Medulla oblongata (tissue), 1 donor: ENCODE measurements at regions not wholly inside any gene's neighbourhood (a gene's known extent, or its start where the extent isn't known, plus 50 kb on each side); places are given as distances from the start of the nearest gene placed in this dataset.
A peak's percentile ranks its signal among the peaks of the same experiment; 100 is the strongest.
"Not testable (repeated sequence)": the region's sequence is repeated elsewhere in the genome, so short reads cannot be mapped to it uniquely, and the experiment has no call there.

ENCODE experiments used
- DNase-seq: peaks from one replicate; pipeline ENCODE4 v3.0.0-alpha.2; 2015; ENCODE audit errors: extremely low spot score

GRCh38 chr18:14962626-14963025 lies 214.7 kb downstream of the ANKRD30B start:
- no peak for DNase-seq

GRCh38 chr18:14963246-14963645 lies 215.3 kb downstream of the ANKRD30B start:
- DNase-seq: no peak

DNA sequence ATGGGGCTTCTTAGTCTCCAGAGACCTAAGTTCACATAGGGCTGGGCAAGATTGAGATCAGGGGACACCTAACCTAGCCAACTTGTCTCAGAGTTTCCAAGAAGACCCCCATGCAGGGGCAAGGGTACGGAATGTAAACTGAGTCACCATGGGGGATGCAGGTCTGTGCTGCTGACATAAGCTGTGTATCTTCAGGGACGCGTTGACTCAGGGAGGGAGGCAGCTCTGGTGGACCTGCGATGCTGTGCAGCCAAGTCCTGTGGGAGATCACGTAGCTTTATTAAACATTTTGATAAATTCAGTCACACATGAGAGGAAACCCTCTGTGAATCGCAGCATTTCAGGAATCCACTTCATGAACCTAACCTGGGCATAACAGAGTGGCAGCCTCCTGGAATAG lies 216.0 kb downstream of the ANKRD30B start:
- no peak for DNase-seq

DNA sequence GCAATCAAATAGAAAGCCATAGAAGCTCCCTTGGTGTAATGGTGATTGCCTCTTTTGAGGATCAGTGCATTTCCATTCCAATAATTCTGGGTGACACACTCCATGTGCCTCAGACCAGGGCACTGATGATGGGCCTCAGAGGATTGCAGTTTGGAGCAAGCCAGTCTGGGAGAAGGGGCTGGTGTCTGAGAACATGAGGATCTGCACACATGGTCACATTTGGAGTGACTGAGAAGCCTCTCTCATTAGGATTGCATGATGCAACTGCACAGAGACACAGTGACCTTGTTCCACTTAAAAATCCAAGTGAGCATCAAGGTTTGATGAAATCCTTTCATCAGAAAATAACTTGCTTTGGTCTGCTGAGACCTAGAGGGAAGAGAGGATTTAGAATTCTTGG lies 216.4 kb downstream of the ANKRD30B start:
- no peak for DNase-seq

DNA sequence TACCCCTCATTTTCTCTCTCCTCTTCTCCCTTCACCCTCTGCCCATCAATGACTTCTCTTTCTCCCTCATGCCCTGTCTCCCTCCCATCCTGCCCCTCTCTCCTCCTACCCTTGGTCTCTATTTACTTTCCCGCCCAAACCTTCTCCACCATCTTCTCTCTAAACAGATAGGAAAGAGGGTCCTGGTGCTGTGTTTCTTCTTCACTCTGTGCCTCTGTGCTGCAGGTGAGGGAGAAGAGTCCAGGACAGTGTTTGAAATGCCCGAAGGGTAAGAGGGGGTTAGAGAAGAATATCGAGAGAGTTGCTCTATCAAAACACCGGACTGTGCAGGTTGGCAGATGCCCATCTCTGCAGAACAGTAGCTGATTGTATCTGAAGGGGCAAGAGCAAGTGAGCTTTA lies 217.0 kb downstream of the ANKRD30B start:
- DNase-seq: not testable (repeated sequence)

- no peak for DNase-seq
These were observed 217.6 kb downstream of the ANKRD30B start for GRCh38 chr18:14965553-14965952.

GRCh38 chr18:14967246-14967645 lies 219.3 kb downstream of the ANKRD30B start:
- DNase-seq: not testable (repeated sequence)

DNA sequence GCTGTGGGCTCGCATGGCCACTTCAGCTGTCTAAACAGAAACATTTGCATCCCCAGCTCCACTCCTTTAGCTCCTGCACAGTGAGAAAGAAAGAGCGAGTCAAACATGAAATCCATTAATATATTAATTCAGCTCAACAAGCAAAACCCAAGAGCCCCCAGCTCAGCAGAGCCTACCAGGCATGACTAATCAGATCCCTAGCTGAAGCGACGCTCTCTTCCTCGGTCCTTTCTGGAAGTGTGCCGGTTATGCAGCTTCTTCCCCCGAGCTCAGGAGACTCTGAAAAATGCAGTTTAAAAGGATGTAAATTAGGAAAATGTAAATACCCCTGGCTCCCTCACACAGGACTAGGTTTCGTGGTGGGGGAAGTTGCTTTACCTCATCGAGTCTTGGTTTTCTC lies 221.5 kb downstream of the ANKRD30B start:
- DNase-seq: no peak

DNA sequence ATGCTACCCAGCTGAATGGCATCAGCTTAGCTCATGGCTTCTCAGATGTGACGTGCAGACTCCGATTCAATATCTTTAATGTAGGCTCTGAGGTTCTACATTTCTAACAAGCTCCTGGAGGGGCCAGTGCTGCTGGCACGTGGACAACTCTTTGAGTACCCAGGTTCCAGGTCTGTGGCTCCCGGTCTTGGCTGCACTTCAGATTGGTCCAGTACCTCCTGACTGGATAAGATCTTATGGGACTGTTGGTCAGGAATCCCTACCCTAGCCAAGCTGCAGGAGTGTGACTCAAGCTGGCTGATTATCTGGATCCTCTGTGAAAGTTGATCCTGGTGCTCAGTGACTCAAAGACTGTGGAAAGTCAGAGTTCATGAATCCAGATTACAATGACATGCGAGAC lies 222.1 kb downstream of the ANKRD30B start:
- DNase-seq: no peak

DNA sequence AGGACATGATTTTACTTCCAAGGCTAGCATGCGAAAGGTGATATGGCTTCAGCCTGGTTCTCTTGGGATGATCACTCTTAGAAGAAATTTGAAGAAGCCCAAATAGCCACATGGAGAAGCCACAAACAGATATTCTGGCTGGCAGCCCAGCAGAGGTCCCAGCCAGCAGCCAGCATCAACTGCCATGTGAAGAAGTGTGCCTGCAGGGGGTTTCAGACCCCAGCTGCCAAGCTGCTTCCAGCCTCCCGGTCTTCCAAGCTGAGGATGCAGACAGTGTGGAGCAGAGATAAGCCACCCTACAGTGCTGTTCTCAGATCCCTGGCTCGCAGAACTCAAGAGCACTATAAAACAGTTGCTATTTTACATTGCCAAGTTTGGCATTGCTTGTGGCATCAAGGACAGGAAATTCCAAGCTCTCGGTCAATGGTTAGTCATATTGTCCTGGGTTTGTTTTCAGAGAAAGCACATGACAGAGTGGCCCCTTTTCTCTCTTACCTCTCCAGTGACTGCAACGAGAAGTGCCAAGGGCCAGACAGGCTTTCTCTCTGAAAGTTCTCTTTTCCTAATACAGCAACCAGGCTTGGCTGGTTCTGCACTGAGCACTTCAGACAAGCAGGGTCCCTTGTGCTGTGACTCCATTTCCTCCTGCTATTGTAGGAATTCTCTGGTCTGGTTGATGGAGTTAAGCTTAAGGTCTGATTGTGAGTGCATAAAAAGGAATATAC lies 223.7 kb downstream of the ANKRD30B start:
- no peak for DNase-seq

DNA sequence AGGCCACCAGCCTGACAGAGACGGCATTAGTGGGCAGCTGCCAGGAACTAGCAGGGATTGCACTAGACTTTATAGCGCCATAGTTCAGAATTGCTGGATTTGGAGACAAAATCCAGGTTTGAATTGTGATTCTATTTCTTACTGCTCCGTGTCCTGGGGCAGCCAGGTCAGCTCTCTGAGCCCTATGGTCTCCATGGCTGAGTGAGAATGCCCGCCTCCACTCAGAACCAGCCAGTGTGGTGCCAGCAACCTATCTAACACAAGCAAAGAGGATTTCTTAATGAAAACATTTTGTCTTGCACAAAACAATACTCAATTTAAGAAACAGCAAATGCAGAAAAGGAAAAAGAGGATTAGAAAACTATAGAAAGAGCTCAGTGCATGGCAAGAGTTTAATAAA lies 225.4 kb downstream of the ANKRD30B start:
- not testable (repeated sequence) for DNase-seq

GRCh38 chr18:14974088-14974487 lies 226.1 kb downstream of the ANKRD30B start:
- no peak for DNase-seq

- DNase-seq: no peak
These were observed 226.6 kb downstream of the ANKRD30B start for GRCh38 chr18:14974576-14974975.

DNA sequence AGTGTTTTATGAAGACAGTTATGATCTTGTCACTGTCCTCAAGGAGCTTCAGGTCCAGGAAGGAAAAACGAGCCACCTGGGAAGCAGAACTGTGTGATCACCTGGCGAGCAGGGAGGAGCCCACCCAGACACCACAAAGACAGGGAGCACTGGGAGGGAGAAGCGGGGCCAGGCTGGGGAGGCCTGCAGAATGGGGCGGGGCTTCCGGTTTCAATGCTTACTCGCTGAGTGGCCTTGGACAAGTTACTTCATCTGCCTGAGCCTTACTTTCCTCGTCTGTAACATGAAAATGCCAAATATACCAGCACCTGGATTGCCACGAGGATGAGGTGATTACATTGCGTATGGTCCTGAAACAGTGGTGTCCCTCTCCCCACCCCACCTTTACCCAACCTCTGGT lies 227.5 kb downstream of the ANKRD30B start:
- no peak for DNase-seq

- DNase-seq: no peak
These were observed 228.9 kb downstream of the ANKRD30B start for GRCh38 chr18:14976736-14977430.

GRCh38 chr18:14978191-14978590 lies 230.2 kb downstream of the ANKRD30B start:
- DNase-seq: no peak

DNA sequence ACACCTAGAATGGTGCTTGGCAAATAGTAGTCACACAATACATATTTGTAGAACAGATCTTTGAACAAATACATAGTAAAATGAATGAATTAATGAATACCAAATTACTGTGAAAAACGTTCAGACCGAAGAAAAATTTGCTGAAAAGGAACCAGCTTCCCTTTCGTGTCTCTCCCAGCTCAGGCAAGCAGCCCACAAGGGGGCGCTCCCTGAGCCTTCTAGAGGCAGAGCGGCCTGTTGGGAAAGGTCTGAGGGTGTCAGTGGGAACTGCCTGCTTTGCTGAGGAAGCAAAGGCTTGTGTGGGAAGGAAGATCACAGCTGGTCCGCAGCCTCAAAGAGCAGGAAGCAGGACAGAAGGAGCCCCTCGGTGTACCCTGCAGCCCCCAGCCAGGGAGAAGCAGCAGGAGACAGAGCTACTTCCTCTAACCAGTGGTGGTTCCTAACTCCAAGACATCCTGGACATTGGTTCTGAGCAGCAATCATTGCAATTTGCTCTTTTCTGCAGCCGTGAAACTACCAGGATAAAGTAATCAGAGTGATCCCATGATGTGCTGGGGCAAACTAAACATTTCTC lies 231.1 kb downstream of the ANKRD30B start:
- DNase-seq: peak; percentile 30

GRCh38 chr18:14979875-14980274 lies 231.9 kb downstream of the ANKRD30B start:
- no peak for DNase-seq

DNA sequence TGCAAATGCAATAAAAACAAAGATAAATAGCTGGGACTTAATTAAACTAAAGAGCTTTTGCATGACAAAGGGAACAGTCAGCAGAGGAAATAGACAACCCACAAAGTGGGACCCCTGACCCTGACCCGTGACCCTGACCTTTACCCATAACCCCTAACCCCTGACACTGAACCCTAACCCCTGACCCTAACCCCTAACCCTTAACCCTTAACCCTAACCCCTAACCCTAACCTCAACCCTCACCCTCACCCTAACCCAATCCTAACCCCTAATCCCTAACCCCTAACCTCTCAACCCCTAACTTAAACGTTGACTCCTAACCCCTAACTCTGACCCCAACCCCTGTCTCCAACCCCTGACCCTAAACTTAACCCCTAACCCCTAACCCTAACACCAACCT lies 236.6 kb downstream of the ANKRD30B start:
- DNase-seq: not testable (repeated sequence)

DNA sequence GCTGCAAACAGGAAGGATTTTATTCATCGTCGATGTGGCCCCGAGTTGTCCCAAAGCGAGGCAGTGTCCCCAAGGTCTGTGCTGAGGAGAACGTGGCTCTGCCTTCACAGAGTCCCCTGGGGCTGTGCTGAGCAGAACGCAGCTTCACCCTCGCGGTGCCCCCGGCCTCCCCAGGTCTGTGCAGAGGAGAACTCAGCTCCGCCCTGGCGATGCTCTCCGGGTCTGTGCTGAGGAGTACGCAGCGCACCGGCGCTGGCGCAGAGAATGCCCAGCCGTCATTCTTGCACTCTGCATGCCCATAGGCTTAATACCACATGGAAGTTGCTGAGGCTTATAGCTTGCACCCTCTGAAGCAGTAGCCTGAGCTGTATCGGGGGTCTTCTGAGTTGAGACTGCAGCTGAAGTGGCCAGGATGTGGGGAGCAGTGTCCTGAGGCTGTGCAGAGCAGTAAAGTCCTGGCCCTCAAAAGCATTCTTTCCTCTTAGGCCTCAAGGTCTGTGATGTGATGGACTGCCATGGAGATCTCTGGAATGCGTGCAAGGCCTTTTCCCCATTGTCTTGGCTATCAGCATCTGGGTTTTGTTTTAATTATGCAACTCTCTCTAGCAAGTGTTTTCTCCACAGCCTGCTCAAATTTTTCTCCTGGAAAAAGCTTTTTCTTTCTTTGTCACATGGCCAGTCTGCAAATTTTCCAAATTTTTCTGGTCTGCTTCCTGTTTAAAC lies 237.5 kb downstream of the ANKRD30B start:
- not testable (repeated sequence) for DNase-seq

GRCh38 chr18:14987377-14987776 lies 239.4 kb downstream of the ANKRD30B start:
- DNase-seq: not testable (repeated sequence)

GRCh38 chr18:14987960-14988710 lies 240.2 kb downstream of the ANKRD30B start:
- DNase-seq: not testable (repeated sequence)
